ENCODE measurements at regions not wholly inside any gene's neighbourhood (a gene's known extent, or its start where the extent isn't known, plus 50 kb on each side); places are given as distances from the start of the nearest gene placed in this dataset.

GRCh38 chr9:89252651-89253267 is 58.2 kb upstream of the CKS2 start:
- Histone ChIP-seq H3K36me3 (ENCODE audit: control insufficient read depth in 2 of 2, extremely low read depth in 1 of 2, insufficient read depth in 2 of 2, low read length in 2 of 2) (no peaks in the 10 kb centered on the region), H3K9ac (replicated peaks; ENCODE audit: extremely low read depth, insufficient read depth, low read length) (no peak overlapping the region), H3K27me3 (ENCODE audit: control insufficient read depth in 2 of 2, insufficient read depth in 2 of 2, low read length in 2 of 2) (no peaks in the 10 kb centered on the region), H3K9me3 (replicated peaks; ENCODE audit: control insufficient read depth, insufficient read depth, low read length) (no peaks in the 10 kb centered on the region), H3K79me2 (ENCODE audit: control insufficient read depth, insufficient read depth, low read length) (no peaks in the 10 kb centered on the region), H2AFZ (ENCODE audit: low read depth, low read length) (no peak overlapping the region), H3K4me3 (replicated peaks in 1 of 3; ENCODE audit: insufficient read depth in 1 of 3, low read depth in 1 of 3, low read length in 3 of 3) (no peak overlapping the region), H3K4me1 (ENCODE audit: control insufficient read depth, extremely low read depth, insufficient read depth, low read length) (no peaks in the 10 kb centered on the region), H3K9me1 (replicated peaks; ENCODE audit: control insufficient read depth, extremely low read depth, insufficient read depth, low read length) (no peaks in the 10 kb centered on the region), H3K27ac (ENCODE audit: insufficient read depth, low read depth, low read length) (no peak overlapping the region), H3K4me2 (ENCODE audit: insufficient read depth, low read length) (no peak overlapping the region), H4K20me1 (replicated peaks; ENCODE audit: control insufficient read depth, extremely low read depth, insufficient read depth, low read length) (no peaks in the 10 kb centered on the region)
- BruUV-seq (replicated peaks) = no TSS peak
- DNase-seq (ENCODE audit: low read depth, low spot score) (no peak), FAIRE-seq (no peak)
- ChIA-PET POLR2A (no interaction called here), CTCF (no interaction called here)
- dilution Hi-C loops (cut with MboI; ENCODE audit: extremely low pct_ligation_motif_present, low sequenced_read_pairs) (no loop called here), intact Hi-C loops (cut with micrococcal nuclease) (no loop called here)
- TF ChIP-seq POLR2A (IDR thresholded peaks at IDR 0.05; ENCODE audit: low read depth, low read length) = no peak
- no peak for TF ChIP-seq POLR2AphosphoS5 (IDR thresholded peaks at IDR 0.05; ENCODE audit: insufficient read depth, low read depth, low read length)
- no peak for TF ChIP-seq GATA2 (IDR thresholded peaks at IDR 0.05; ENCODE audit: insufficient read depth, insufficient read length, low read depth, low read length)
- TF ChIP-seq FOS (IDR thresholded peaks at IDR 0.05; ENCODE audit: borderline replicate concordance, insufficient read depth, low read length) = no peak
- no peak for TF ChIP-seq JUN (IDR thresholded peaks at IDR 0.05; ENCODE audit: borderline replicate concordance, insufficient read depth, insufficient read length, low read depth)
- no peak for TF ChIP-seq EZH2 (IDR thresholded peaks at IDR 0.05; ENCODE audit: borderline replicate concordance, low read depth, low read length, severe bottlenecking)
- no peak for TF ChIP-seq MYC (IDR thresholded peaks at IDR 0.05; ENCODE audit: low read depth, low read length)
- TF ChIP-seq, protein P1, sequence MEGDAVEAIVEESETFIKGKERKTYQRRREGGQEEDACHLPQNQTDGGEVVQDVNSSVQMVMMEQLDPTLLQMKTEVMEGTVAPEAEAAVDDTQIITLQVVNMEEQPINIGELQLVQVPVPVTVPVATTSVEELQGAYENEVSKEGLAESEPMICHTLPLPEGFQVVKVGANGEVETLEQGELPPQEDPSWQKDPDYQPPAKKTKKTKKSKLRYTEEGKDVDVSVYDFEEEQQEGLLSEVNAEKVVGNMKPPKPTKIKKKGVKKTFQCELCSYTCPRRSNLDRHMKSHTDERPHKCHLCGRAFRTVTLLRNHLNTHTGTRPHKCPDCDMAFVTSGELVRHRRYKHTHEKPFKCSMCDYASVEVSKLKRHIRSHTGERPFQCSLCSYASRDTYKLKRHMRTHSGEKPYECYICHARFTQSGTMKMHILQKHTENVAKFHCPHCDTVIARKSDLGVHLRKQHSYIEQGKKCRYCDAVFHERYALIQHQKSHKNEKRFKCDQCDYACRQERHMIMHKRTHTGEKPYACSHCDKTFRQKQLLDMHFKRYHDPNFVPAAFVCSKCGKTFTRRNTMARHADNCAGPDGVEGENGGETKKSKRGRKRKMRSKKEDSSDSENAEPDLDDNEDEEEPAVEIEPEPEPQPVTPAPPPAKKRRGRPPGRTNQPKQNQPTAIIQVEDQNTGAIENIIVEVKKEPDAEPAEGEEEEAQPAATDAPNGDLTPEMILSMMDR (IDR thresholded peaks at IDR 0.05; ENCODE audit: extremely low read depth in 1 of 2, insufficient read depth in 1 of 2, low read depth in 1 of 2, low read length in 2 of 2) = no peak
- no peak for TF ChIP-seq MAX (IDR thresholded peaks at IDR 0.05; ENCODE audit: insufficient read depth, insufficient read length)

All from endothelial cell of umbilical vein (primary cell).